ENCODE measurements at regions not wholly inside any gene's neighbourhood (a gene's known extent, or its start where the extent isn't known, plus 50 kb on each side); places are given as distances from the start of the nearest gene placed in this dataset.
"Not testable (repeated sequence)": the region's sequence is repeated elsewhere in the genome, so short reads cannot be mapped to it uniquely, and the experiment has no call there.

GRCh38 chr22:27300536-27301285 is 500.8 kb downstream of the MN1 start:
- DNase-seq (ENCODE audit: low spot score): no peak

- DNase-seq (ENCODE audit: low spot score): no peak
Observed at GRCh38 chr22:27302501-27302900, 499.1 kb downstream of the MN1 start.

- DNase-seq (ENCODE audit: low spot score): no peak
Observed at GRCh38 chr22:27303718-27304117, 497.8 kb downstream of the MN1 start.

- DNase-seq (ENCODE audit: low spot score): no peak
Observed at GRCh38 chr22:27306771-27307170, 494.8 kb downstream of the MN1 start.

- no peak for DNase-seq (ENCODE audit: low spot score)
Observed at GRCh38 chr22:27307545-27308247, 493.9 kb downstream of the MN1 start.

GRCh38 chr22:27308513-27308912 is 493.0 kb downstream of the MN1 start:
- no peak for DNase-seq (ENCODE audit: low spot score)

GRCh38 chr22:27309697-27310096 is 491.9 kb downstream of the MN1 start:
- no peak for DNase-seq (ENCODE audit: low spot score)

- no peak for DNase-seq (ENCODE audit: low spot score)
Observed at GRCh38 chr22:27310966-27311697, 490.4 kb downstream of the MN1 start.

GRCh38 chr22:27311698-27312550 is 489.6 kb downstream of the MN1 start:
- no peak for DNase-seq (ENCODE audit: low spot score)

- DNase-seq (ENCODE audit: low spot score): no peak
Observed at GRCh38 chr22:27312565-27312964, 489.0 kb downstream of the MN1 start.

GRCh38 chr22:27312966-27313855 is 488.3 kb downstream of the MN1 start:
- DNase-seq (ENCODE audit: low spot score): no peak

- no peak for DNase-seq (ENCODE audit: low spot score)
Observed at GRCh38 chr22:27314276-27314807, 487.2 kb downstream of the MN1 start.

GRCh38 chr22:27315833-27316232 is 485.7 kb downstream of the MN1 start:
- DNase-seq (ENCODE audit: low spot score): no peak

GRCh38 chr22:27317096-27317495 is 484.5 kb downstream of the MN1 start:
- no peak for DNase-seq (ENCODE audit: low spot score)

- no peak for DNase-seq (ENCODE audit: low spot score)
Observed at GRCh38 chr22:27317971-27318428, 483.6 kb downstream of the MN1 start.

- DNase-seq (ENCODE audit: low spot score): no peak
Observed at GRCh38 chr22:27318516-27318915, 483.0 kb downstream of the MN1 start.

GRCh38 chr22:27323661-27324060 is 477.9 kb downstream of the MN1 start:
- no peak for DNase-seq (ENCODE audit: low spot score)

GRCh38 chr22:27324908-27325307 is 476.6 kb downstream of the MN1 start:
- not testable (repeated sequence) for DNase-seq (ENCODE audit: low spot score)

- DNase-seq (ENCODE audit: low spot score): no peak
Observed at GRCh38 chr22:27327497-27327896, 474.1 kb downstream of the MN1 start.

Measured in mesenteric fat pad (tissue), 1 donor.